IMR-90 (cell line): ENCODE measurements at regions not wholly inside any gene's neighbourhood (a gene's known extent, or its start where the extent isn't known, plus 50 kb on each side); places are given as distances from the start of the nearest gene placed in this dataset.

ENCODE experiments used
- ATAC-seq: fragments of 200-7000 bp; cut with Tn5 transposase; 2 replicates; pipeline ENCODE4 v1.9.1; 2020; ENCODE audit warnings: low read depth, mild to moderate bottlenecking, moderate library complexity
- BruUV-seq: library from RNA; stranded (reverse); fragments of 400-500 nt; replicated peaks from 2 replicates; lab custom pipeline; 2021; lab: Mats Ljungman, UMichigan
- CTCF ChIA-PET: fragments of 300-600 bp; formaldehyde crosslinking; extraction: SDS; loops from one replicate; lab custom pipeline; 2021; ENCODE audit warnings: antibody characterized with exemption; lab: Yijun Ruan, JAX
- POLR2A ChIA-PET: fragments of 300-600 bp; sonication (Branson Sonifier 250); formaldehyde crosslinking; loops from one replicate; lab custom pipeline; 2022; ENCODE audit warnings: antibody characterized with exemption; ENCODE audit not compliant: unreplicated experiment; lab: Charles Lee
- DNase-seq: peaks from one replicate; pipeline ENCODE4 v3.0.0; 2013
- H2AFZ ChIP-seq: replicated peaks from 2 replicates; pipeline ENCODE3; 2013; ENCODE audit warnings: low read length, mild to moderate bottlenecking; ENCODE audit not compliant: poor library complexity
- H2AK5ac ChIP-seq: 2 replicates; pipeline ENCODE4 v1.6.1; 2013; ENCODE audit warnings: low read depth, low read length, inconsistent platforms
- H2AK9ac ChIP-seq: replicated peaks from 2 replicates; pipeline ENCODE3; 2013; ENCODE audit warnings: mild to moderate bottlenecking, low read depth, low read length, moderate library complexity; ENCODE audit not compliant: poor library complexity
- H2BK120ac ChIP-seq: 2 replicates; pipeline ENCODE4 v1.6.1; 2013; ENCODE audit warnings: low read depth, low read length, inconsistent platforms
- H2BK15ac ChIP-seq: 3 replicates; pipeline ENCODE4 v1.6.1; 2013; ENCODE audit warnings: low read depth, low read length, inconsistent platforms
- H2BK20ac ChIP-seq: 2 replicates; pipeline ENCODE4 v1.6.1; 2013; ENCODE audit warnings: low read depth, mild to moderate bottlenecking, inconsistent platforms, low read length, moderate library complexity
- H2BK5ac ChIP-seq: 2 replicates; pipeline ENCODE4 v1.6.1; 2013; ENCODE audit warnings: mild to moderate bottlenecking, low read depth, low read length, inconsistent platforms; ENCODE audit not compliant: poor library complexity, severe bottlenecking
- H3K14ac ChIP-seq: replicated peaks from 2 replicates; pipeline ENCODE4 v1.6.1; 2013; ENCODE audit warnings: low read depth, low read length, inconsistent platforms
- H3K18ac ChIP-seq: 2 replicates; pipeline ENCODE4 v1.6.1; 2013; ENCODE audit warnings: low read depth, low read length, control low read depth
- H3K23ac ChIP-seq: 2 replicates; pipeline ENCODE4 v1.6.1; 2013; ENCODE audit warnings: low read depth, low read length, inconsistent platforms
- H3K27ac ChIP-seq: 2 replicates; pipeline ENCODE4 v1.5.1; 2013; ENCODE audit warnings: mild to moderate bottlenecking, control low read depth, low read length; ENCODE audit not compliant: insufficient read depth
- H3K27me3 ChIP-seq: 2 replicates; pipeline ENCODE4 v1.6.1; 2013; ENCODE audit warnings: low read length; ENCODE audit not compliant: control insufficient read depth, insufficient read depth
- H3K36me3 ChIP-seq: 2 replicates; pipeline ENCODE4 v1.6.1; 2013; ENCODE audit warnings: low read length, mixed read lengths; ENCODE audit not compliant: control insufficient read depth, insufficient read depth
- H3K4ac ChIP-seq: 2 replicates; pipeline ENCODE4 v1.6.1; 2013; ENCODE audit warnings: low read depth, low read length, inconsistent platforms
- H3K4me1 ChIP-seq: 2 replicates; pipeline ENCODE4 v1.6.1; 2013; ENCODE audit warnings: low read length, mixed read lengths; ENCODE audit not compliant: control insufficient read depth, insufficient read depth
- H3K4me2 ChIP-seq: 2 replicates; pipeline ENCODE4 v1.6.1; 2013; ENCODE audit warnings: low read depth, mild to moderate bottlenecking, control low read depth, low read length, moderate library complexity
- H3K4me3 ChIP-seq: 2 replicates; pipeline ENCODE4 v1.5.1; 2013; ENCODE audit warnings: low read depth, mild to moderate bottlenecking, control low read depth, low read length, moderate library complexity; ENCODE audit not compliant: insufficient read depth
- H3K56ac ChIP-seq: 2 replicates; pipeline ENCODE4 v1.6.1; 2013; ENCODE audit warnings: low read length, inconsistent platforms; ENCODE audit not compliant: insufficient read depth; ENCODE audit errors: extremely low read depth
- H3K79me1 ChIP-seq, 2 experiments: 2 replicates each; pipeline ENCODE4 v1.6.1; 2013; ENCODE audit warnings: low read length in 2 of 2, inconsistent platforms in 1 of 2, low read depth in 1 of 2
- H3K9ac ChIP-seq: 2 replicates; pipeline ENCODE4 v1.6.1; 2013; ENCODE audit warnings: low read depth, low read length, control low read depth
- H3K9me1 ChIP-seq: 2 replicates; pipeline ENCODE4 v1.6.1; 2013; ENCODE audit warnings: low read length, inconsistent platforms; ENCODE audit not compliant: insufficient read depth
- H3K9me3 ChIP-seq: 2 replicates; pipeline ENCODE4 v1.6.1; 2013; ENCODE audit warnings: low read length; ENCODE audit not compliant: control insufficient read depth, insufficient read depth
- H4K20me1 ChIP-seq: 2 replicates; pipeline ENCODE4 v1.6.1; 2013; ENCODE audit warnings: low read length, inconsistent platforms; ENCODE audit not compliant: insufficient read depth
- H4K5ac ChIP-seq: 2 replicates; pipeline ENCODE4 v1.6.1; 2013; ENCODE audit warnings: mild to moderate bottlenecking, low read depth, low read length, control low read depth
- H4K8ac ChIP-seq, 2 experiments: 2 replicates each; pipeline ENCODE4 v1.6.1; 2013; ENCODE audit warnings: low read depth in 2 of 2, low read length in 2 of 2, control low read depth in 1 of 2, inconsistent platforms in 1 of 2
- H4K91ac ChIP-seq: 2 replicates; pipeline ENCODE4 v1.6.1; 2013; ENCODE audit warnings: low read depth, low read length, inconsistent platforms; ENCODE audit not compliant: insufficient read depth
- FOS ChIP-seq: fragments of 150-350 bp; IDR thresholded peaks from 2 replicates; pipeline ENCODE4 v1.6.1; 2016; ENCODE audit warnings: low read depth, low read length
- MAZ ChIP-seq: IDR thresholded peaks from 2 replicates; pipeline ENCODE4 v1.6.1; 2012; ENCODE audit warnings: low read depth, mild to moderate bottlenecking, low read length, improper control_type of control experiment, moderate library complexity, borderline replicate concordance
- NFE2L2 ChIP-seq: fragments of 150-350 bp; IDR thresholded peaks from 2 replicates; pipeline ENCODE4 v1.6.1; 2016; ENCODE audit warnings: low read depth, mild to moderate bottlenecking, low read length
- RAD21 ChIP-seq: IDR thresholded peaks from 2 replicates; pipeline ENCODE4 v1.6.1; 2012; ENCODE audit warnings: low read length, improper control_type of control experiment
- WGBS, 2 experiments: methylation state at CpG; one replicate each; pipeline versions ENCODE4 v1.1.5 to v1.1.7; 2013; ENCODE audit warnings: missing lambda C conversion rate in 2 of 2; ENCODE audit not compliant: insufficient read length in 1 of 2; ENCODE audit errors: extremely low coverage in 2 of 2; 5-methylcytosine and 5-hydroxymethylcytosine counted together
- dilution Hi-C: fragments of 300-500 bp; cut with HindIII; formaldehyde crosslinking; loops from one replicate; pipeline ENCODE4 v1.14.3; 2018; ENCODE audit warnings: low sequenced_read_pairs; ENCODE audit not compliant: unreplicated experiment
- in situ Hi-C: fragments of 300-500 bp; cut with MboI; formaldehyde crosslinking; loops from 3 replicates; pipeline ENCODE4 v1.14.3; 2019; ENCODE audit warnings: low sequenced_read_pairs, inconsistent platforms, mixed read lengths
- intact Hi-C: fragments of 100-400 bp; cut with micrococcal nuclease; formaldehyde crosslinking; loops from 2 replicates; pipeline ENCODE4 v1.10.0; 2022

- in situ Hi-C loops (no loop called here), intact Hi-C loops (no loop called here), dilution Hi-C loops (no loop called here)
- no peak overlapping the region for H4K91ac ChIP-seq
- no TSS peak for BruUV-seq
- WGBS, 2 experiments, result 60% methylated on average over 1 of the region's 5 CpGs; no CpG with 5 or more reads in 1 of the 2 experiments
- no peak overlapping the region for H3K14ac ChIP-seq
- no peak overlapping the region for H2BK15ac ChIP-seq
- H3K4me2 ChIP-seq, result no peak overlapping the region
- no peak overlapping the region for H2AFZ ChIP-seq
- H3K56ac ChIP-seq, result no peak overlapping the region
- no peak overlapping the region for H2BK5ac ChIP-seq
- no peak overlapping the region for H4K8ac ChIP-seq
- no peaks in the 10 kb centered on the region for H3K79me1 ChIP-seq
- H3K18ac ChIP-seq, result no peak overlapping the region
- no peak for ATAC-seq
- H3K9me3 ChIP-seq, result peaks cover 13% of the 10 kb centered on the region
- no peak overlapping the region for H3K4me3 ChIP-seq
- no peaks in the 10 kb centered on the region for H3K36me3 ChIP-seq
- H3K9ac ChIP-seq, result no peak overlapping the region
- no peak for TF ChIP-seq FOS
- no peak for TF ChIP-seq RAD21
- TF ChIP-seq MAZ, result no peak
- TF ChIP-seq NFE2L2, result no peak
- no peak overlapping the region for H2BK120ac ChIP-seq
- H3K27me3 ChIP-seq, result no peaks in the 10 kb centered on the region
- H3K9me1 ChIP-seq, result no peaks in the 10 kb centered on the region
- H3K23ac ChIP-seq, result no peak overlapping the region
- no peak overlapping the region for H3K4ac ChIP-seq
- H2AK5ac ChIP-seq, result no peak overlapping the region
- no peak for DNase-seq
- no peaks in the 10 kb centered on the region for H3K4me1 ChIP-seq
- no peak overlapping the region for H4K5ac ChIP-seq
- H2AK9ac ChIP-seq, result no peak overlapping the region
- CTCF ChIA-PET, result no interaction called here
- no peaks in the 10 kb centered on the region for H4K20me1 ChIP-seq
- POLR2A ChIA-PET, result no interaction called here
- no peak overlapping the region for H2BK20ac ChIP-seq
- H3K27ac ChIP-seq, result no peak overlapping the region
These were observed 199.7 kb downstream of the CHD9NB start for GRCh38 chr16:52852978-52853377.
